Fibroblast of pulmonary artery (primary cell): ENCODE measurements at regions not wholly inside any gene's neighbourhood (a gene's known extent, or its start where the extent isn't known, plus 50 kb on each side); places are given as distances from the start of the nearest gene placed in this dataset.

Experiments used
- DNase-seq: peaks from one replicate; pipeline ENCODE4 v3.0.0-alpha.2; 2010; ENCODE audit warnings: low read depth
- H3K4me3 ChIP-seq: replicated peaks from 2 replicates; pipeline ENCODE4 v1.5.1; 2011; ENCODE audit warnings: low read depth, mild to moderate bottlenecking, control low read depth, low read length, moderate library complexity
- TF ChIP-seq, protein P1 (sequence below): IDR thresholded peaks from 2 replicates; pipeline ENCODE4 v1.5.1; 2011; ENCODE audit warnings: mild to moderate bottlenecking, control low read depth, low read length, inconsistent platforms; ENCODE audit errors: missing control alignments

DNA sequence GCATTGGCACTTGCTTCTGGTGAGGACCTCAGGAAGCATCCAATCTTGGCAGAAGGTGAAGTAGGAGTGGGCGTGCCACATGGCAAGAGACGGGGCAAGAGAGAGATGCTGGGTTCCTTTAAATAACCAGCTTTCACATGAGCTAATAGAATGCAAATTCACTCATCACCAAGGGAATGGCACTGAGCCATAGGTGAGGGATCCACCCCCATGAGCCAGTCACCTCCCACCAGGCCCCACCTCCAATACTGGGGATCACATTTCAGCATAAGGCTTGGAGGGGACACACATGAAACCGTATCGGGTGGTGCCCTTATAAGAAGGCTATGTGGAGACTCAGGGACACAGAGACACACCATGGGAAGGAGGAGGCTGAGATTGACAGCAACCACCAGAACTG is 140.0 kb upstream of the MSX1 start:
- TF ChIP-seq, protein P1, sequence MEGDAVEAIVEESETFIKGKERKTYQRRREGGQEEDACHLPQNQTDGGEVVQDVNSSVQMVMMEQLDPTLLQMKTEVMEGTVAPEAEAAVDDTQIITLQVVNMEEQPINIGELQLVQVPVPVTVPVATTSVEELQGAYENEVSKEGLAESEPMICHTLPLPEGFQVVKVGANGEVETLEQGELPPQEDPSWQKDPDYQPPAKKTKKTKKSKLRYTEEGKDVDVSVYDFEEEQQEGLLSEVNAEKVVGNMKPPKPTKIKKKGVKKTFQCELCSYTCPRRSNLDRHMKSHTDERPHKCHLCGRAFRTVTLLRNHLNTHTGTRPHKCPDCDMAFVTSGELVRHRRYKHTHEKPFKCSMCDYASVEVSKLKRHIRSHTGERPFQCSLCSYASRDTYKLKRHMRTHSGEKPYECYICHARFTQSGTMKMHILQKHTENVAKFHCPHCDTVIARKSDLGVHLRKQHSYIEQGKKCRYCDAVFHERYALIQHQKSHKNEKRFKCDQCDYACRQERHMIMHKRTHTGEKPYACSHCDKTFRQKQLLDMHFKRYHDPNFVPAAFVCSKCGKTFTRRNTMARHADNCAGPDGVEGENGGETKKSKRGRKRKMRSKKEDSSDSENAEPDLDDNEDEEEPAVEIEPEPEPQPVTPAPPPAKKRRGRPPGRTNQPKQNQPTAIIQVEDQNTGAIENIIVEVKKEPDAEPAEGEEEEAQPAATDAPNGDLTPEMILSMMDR: no peak
- DNase-seq: no peak
- H3K4me3 ChIP-seq: no peak overlapping the region

DNA sequence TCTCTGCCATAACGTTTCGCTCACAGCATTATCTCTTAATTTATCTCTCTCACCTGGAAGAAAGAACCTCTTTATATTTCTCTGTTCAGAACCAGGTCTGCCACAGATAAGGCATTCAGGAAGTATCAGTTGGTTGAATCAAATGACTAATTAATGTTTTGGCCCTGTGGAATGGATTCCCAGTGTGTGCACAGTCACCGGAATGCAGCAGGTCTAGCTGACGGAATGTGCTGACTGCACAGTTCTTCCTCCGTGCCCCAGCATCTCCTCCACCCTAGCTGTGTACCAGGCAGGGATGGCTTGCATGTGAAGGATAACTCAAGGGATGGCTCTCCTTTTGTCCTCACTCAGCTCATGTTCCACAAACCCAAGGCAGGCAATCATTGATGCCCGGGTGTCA is 141.8 kb upstream of the MSX1 start:
- no peak overlapping the region for H3K4me3 ChIP-seq
- DNase-seq: no peak
- TF ChIP-seq, protein P1: no peak

- TF ChIP-seq, protein P1: no peak
- no peak for DNase-seq
- no peak overlapping the region for H3K4me3 ChIP-seq
These were observed 145.1 kb upstream of the MSX1 start for GRCh38 chr4:4714331-4714730.

DNA sequence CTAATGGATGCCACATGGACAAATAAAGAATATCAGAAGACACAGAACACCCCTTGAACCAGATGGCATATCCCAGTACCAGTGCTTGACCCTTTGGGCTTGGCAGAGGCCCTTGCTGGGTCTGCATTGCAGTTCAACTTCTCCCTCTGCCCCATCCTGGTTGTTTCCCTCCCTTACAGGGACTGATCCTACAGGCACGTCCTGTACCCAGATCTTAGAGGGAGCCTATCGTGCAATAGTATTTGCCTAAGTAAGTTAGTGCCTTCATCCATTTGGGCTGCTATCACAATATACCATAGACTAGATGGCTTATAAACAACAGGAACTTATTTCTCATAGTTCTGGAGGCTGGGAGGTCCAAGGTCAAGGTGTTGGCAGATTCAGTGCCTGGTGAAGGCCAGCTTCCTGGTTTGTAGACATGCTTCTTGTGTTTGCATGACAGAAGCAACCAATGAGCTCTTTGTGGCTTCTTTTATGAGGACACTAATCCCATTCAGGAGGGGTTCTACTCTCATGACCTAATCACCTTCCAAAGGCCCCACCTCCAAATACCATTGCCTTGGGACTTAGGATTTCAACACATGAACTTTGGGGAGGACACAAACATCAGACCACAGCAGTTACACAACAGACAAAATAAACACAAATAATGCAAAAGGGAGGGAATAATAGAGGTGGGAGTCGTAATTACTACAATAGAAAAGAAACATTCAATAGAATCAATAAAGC is 146.5 kb upstream of the MSX1 start:
- no peak overlapping the region for H3K4me3 ChIP-seq
- DNase-seq: no peak
- TF ChIP-seq, protein P1: no peak

DNA sequence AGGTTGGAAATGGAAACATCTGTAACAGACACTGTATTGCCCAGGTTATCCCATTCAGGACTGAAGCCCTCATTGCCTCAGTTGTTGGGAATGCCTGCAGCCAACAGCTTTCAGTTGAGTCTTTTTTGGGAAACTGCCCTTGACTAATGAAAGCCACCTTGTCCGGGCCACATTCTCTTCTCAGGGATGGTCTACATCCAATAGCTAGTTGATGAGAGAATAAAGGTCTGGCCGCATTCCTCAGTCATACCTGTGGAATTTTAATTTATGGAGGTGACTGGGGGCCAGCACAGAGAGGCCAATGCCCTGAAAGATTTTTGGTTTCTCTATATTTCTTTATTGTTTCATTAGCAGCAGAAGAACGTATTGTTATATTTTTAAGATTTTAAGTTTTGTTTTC is 147.6 kb upstream of the MSX1 start:
- no peak overlapping the region for H3K4me3 ChIP-seq
- TF ChIP-seq, protein P1: no peak
- DNase-seq: no peak

GRCh38 chr4:4709736-4710135 is 149.7 kb upstream of the MSX1 start:
- H3K4me3 ChIP-seq: no peak overlapping the region
- DNase-seq: no peak
- TF ChIP-seq, protein P1: no peak

DNA sequence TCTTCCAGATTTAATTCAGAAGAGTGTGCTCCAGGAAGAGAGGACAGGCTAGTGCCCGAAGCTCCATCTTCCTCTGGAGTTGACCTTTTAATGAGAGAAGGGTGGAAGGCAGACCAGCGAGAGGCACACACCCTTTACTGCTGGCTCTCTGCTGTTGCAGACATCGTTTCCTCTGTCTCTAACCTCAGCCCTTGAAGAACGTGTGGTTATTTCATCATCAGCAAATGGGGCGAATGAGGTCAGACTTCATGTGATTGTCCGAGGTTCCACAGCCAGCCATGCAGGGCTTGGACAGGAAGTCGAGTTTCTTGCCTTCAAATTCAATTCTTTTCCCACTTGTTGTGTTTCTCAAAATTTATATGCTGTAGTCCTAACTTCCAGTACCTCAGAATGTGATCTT is 155.2 kb upstream of the MSX1 start:
- H3K4me3 ChIP-seq: no peak overlapping the region
- peak; percentile 23 for DNase-seq
- TF ChIP-seq, protein P1: no peak
